OCI-LY3 (cell line): ENCODE measurements at regions not wholly inside any gene's neighbourhood (a gene's known extent, or its start where the extent isn't known, plus 50 kb on each side); places are given as distances from the start of the nearest gene placed in this dataset.

ENCODE experiments used
- H2AFZ ChIP-seq: fragments of 200-600, 300-600 bp; shearing (Covaris generic); 2 replicates; pipeline ENCODE4 v1.6.0; 2014; ENCODE audit warnings: antibody characterized with exemption, low read depth, low read length
- H3K27ac ChIP-seq: fragments of 200-600, 300-600 bp; sonication (generic); 2 replicates; pipeline ENCODE4 v1.5.1; 2014; ENCODE audit warnings: mild to moderate bottlenecking, low read length, moderate library complexity, mixed read lengths
- H3K27me3 ChIP-seq: fragments of 200-600, 300-600 bp; sonication (generic); 2 replicates; pipeline ENCODE4 v1.6.1; 2014; ENCODE audit warnings: low read depth, low read length, mixed read lengths
- H3K36me3 ChIP-seq: fragments of 200-600, 300-600 bp; sonication (generic); replicated peaks from 2 replicates; pipeline ENCODE3; 2014; ENCODE audit warnings: low read depth, low read length, mixed read lengths
- H3K4me1 ChIP-seq: fragments of 300-600, 200-600 bp; sonication (generic); 2 replicates; pipeline ENCODE4 v1.6.1; 2014; ENCODE audit warnings: low read length, mixed read lengths
- H3K4me2 ChIP-seq: fragments of 200-600, 300-600 bp; sonication (generic); 2 replicates; pipeline ENCODE4 v1.6.1; 2014; ENCODE audit warnings: low read length, mixed read lengths
- H3K4me3 ChIP-seq: fragments of 300-600, 200-600 bp; sonication (generic); 2 replicates; pipeline ENCODE4 v1.5.1; 2014; ENCODE audit warnings: antibody characterized with exemption, mild to moderate bottlenecking, low read length, moderate library complexity
- H3K79me2 ChIP-seq: fragments of 300-600, 200-600 bp; shearing (Covaris generic); 2 replicates; pipeline ENCODE4 v1.6.1; 2014; ENCODE audit warnings: mild to moderate bottlenecking, low read length, mixed read lengths
- H3K9ac ChIP-seq: fragments of 300-600, 200-600 bp; shearing (Covaris generic); 2 replicates; pipeline ENCODE4 v1.6.0; 2014; ENCODE audit warnings: mild to moderate bottlenecking, low read length, moderate library complexity
- H3K9me3 ChIP-seq: fragments of 200-600, 300-600 bp; shearing (Covaris generic); 2 replicates; pipeline ENCODE4 v1.6.1; 2014; ENCODE audit warnings: low read length, mixed read lengths; ENCODE audit not compliant: insufficient read depth
- H4K20me1 ChIP-seq: fragments of 200-600, 300-600 bp; sonication (generic); 2 replicates; pipeline ENCODE4 v1.6.1; 2016; ENCODE audit warnings: low read length, mixed read lengths; ENCODE audit not compliant: insufficient read depth
- CTCF ChIP-seq: fragments of 200-600, 300-600 bp; sonication (generic); IDR thresholded peaks from 2 replicates; pipeline ENCODE4 v1.5.1; 2014; ENCODE audit warnings: antibody characterized with exemption, low read length, low read depth
- EZH2phosphoT487 ChIP-seq: fragments of 200-600 bp; shearing (Covaris generic); IDR thresholded peaks from 2 replicates; pipeline ENCODE4 v1.6.1; 2018; ENCODE audit warnings: antibody characterized with exemption, mixed run types, low read depth

- no peak overlapping the region for H3K4me3 ChIP-seq
- TF ChIP-seq CTCF (no peak), EZH2phosphoT487 (no peak)
Measured at GRCh38 chr13:38602266-38602665, 84.6 kb upstream of the FREM2 start.

GRCh38 chr13:38606699-38607535, 80.0 kb upstream of the FREM2 start:
- H3K9ac ChIP-seq, result no peak overlapping the region
- H3K4me1 ChIP-seq, result no peaks in the 10 kb centered on the region
- no peaks in the 10 kb centered on the region for H4K20me1 ChIP-seq
- no peak overlapping the region for H3K4me3 ChIP-seq
- H3K79me2 ChIP-seq, result no peaks in the 10 kb centered on the region
- H3K27ac ChIP-seq, result no peak overlapping the region
- H3K4me2 ChIP-seq, result no peak overlapping the region
- TF ChIP-seq CTCF, result no peak
- TF ChIP-seq EZH2phosphoT487, result no peak
- H3K36me3 ChIP-seq, result no peaks in the 10 kb centered on the region
- H3K9me3 ChIP-seq, result no peaks in the 10 kb centered on the region
- H3K27me3 ChIP-seq, result no peaks in the 10 kb centered on the region
- no peak overlapping the region for H2AFZ ChIP-seq

More at GRCh38 chr13:38602266-38602665, 84.6 kb upstream of the FREM2 start:
- Histone ChIP-seq H4K20me1 (no peaks in the 10 kb centered on the region), H3K9me3 (no peaks in the 10 kb centered on the region), H3K27me3 (0 out of 2 replicates have a peak, but pooled peaks cover 5% of the 10 kb centered on the region), H3K9ac (no peak overlapping the region), H2AFZ (no peak overlapping the region), H3K79me2 (no peaks in the 10 kb centered on the region), H3K27ac (no peak overlapping the region), H3K4me1 (no peaks in the 10 kb centered on the region), H3K4me2 (no peak overlapping the region), H3K36me3 (no peaks in the 10 kb centered on the region)

- Histone ChIP-seq H3K36me3 (no peaks in the 10 kb centered on the region), H3K79me2 (no peaks in the 10 kb centered on the region), H3K4me3 (no peak overlapping the region), H2AFZ (no peak overlapping the region), H3K4me1 (no peaks in the 10 kb centered on the region), H3K9ac (no peak overlapping the region), H4K20me1 (no peaks in the 10 kb centered on the region), H3K9me3 (no peaks in the 10 kb centered on the region), H3K27ac (no peak overlapping the region), H3K27me3 (no peaks in the 10 kb centered on the region), H3K4me2 (no peak overlapping the region)
- TF ChIP-seq CTCF (no peak), EZH2phosphoT487 (no peak)
Measured at GRCh38 chr13:38617936-38618335, 68.9 kb upstream of the FREM2 start.

GRCh38 chr13:38618336-38618735, 68.5 kb upstream of the FREM2 start:
- Histone ChIP-seq H3K4me2 (no peak overlapping the region), H3K9ac (no peak overlapping the region), H3K36me3 (no peaks in the 10 kb centered on the region), H3K9me3 (no peaks in the 10 kb centered on the region), H4K20me1 (no peaks in the 10 kb centered on the region), H3K4me3 (no peak overlapping the region), H3K4me1 (no peaks in the 10 kb centered on the region), H2AFZ (no peak overlapping the region), H3K79me2 (no peaks in the 10 kb centered on the region), H3K27me3 (no peaks in the 10 kb centered on the region), H3K27ac (no peak overlapping the region)
- TF ChIP-seq EZH2phosphoT487, result no peak
- TF ChIP-seq CTCF, result no peak
